Thyroid gland (tissue), 4 donors: ENCODE measurements at regions not wholly inside any gene's neighbourhood (a gene's known extent, or its start where the extent isn't known, plus 50 kb on each side); places are given as distances from the start of the nearest gene placed in this dataset.

Experiments
- CTCF ChIP-seq, 6 experiments: fragments of 200-600 bp in 3 of 6; fragments of 450-650 bp in 3 of 6; sonication (generic) in 3 of 6; IDR thresholded peaks; one replicate each; pipeline ENCODE4 v1.5.1; 2016 to 2019; ENCODE audit warnings: antibody characterized with exemption in 6 of 6, mild to moderate bottlenecking in 2 of 6, inconsistent platforms in 1 of 6, moderate library complexity in 1 of 6
- POLR2A ChIP-seq, 2 donors: fragments of 450-650 bp; IDR thresholded peaks; one replicate each; pipeline ENCODE4 v1.6.1; 2017; ENCODE audit warnings: antibody characterized with exemption in 2 of 2, mild to moderate bottlenecking in 2 of 2, moderate library complexity in 1 of 2

GRCh38 chr1:91075233-91076135 lies 53.6 kb upstream of the ZNF644 start:
- TF ChIP-seq POLR2A (IDR thresholded peaks at IDR 0.05) = no peak
- TF ChIP-seq CTCF (IDR thresholded peaks at IDR 0.05) = no peak
